ENCODE measurements at regions not wholly inside any gene's neighbourhood (a gene's known extent, or its start where the extent isn't known, plus 50 kb on each side); places are given as distances from the start of the nearest gene placed in this dataset.
"Not testable (repeated sequence)": the region's sequence is repeated elsewhere in the genome, so short reads cannot be mapped to it uniquely, and the experiment has no call there.

DNA sequence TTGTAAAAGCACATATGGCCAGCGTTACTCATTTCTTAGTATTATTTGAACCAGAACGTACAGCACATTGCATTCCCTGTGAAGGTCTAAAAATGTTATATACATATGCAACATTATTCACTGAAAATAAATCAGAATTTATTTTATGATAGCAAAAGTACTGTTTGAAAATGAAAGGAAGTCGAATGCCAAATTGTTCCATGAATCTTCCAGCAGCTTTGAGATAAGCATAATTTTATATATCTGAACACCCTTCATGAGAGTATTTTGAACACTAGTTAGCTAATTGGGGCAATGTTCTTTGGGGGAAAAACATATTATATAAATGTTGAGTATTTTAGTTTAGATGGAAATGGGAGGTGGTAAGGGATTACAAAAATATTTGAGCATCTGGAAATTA, 300.7 kb upstream of the SYT1 start:
- H3K4me1 ChIP-seq (ENCODE audit: low read depth) = no peaks in the 10 kb centered on the region
- H3K9me3 ChIP-seq = no peaks in the 10 kb centered on the region
- intact Hi-C loops (cut with DNase I, micrococcal nuclease) = no loop called here
- TF ChIP-seq CTCF (IDR thresholded peaks at IDR 0.05) = no peak
- DNase-seq (no peak), ATAC-seq (no peak)
- H3K4me3 ChIP-seq = no peak overlapping the region
- no peaks in the 10 kb centered on the region for H3K36me3 ChIP-seq (ENCODE audit: low read depth)

- Histone ChIP-seq H3K4me3 (no peak overlapping the region), H3K4me1 (ENCODE audit: low read depth) (no peaks in the 10 kb centered on the region), H3K36me3 (ENCODE audit: low read depth) (no peaks in the 10 kb centered on the region), H3K9me3 (no peaks in the 10 kb centered on the region)
- DNase-seq = no peak
- no peak for ATAC-seq
- no peak for TF ChIP-seq CTCF (IDR thresholded peaks at IDR 0.05)
- intact Hi-C loops (cut with DNase I, micrococcal nuclease) = no loop called here
These were observed 298.1 kb upstream of the SYT1 start for GRCh38 chr12:78566456-78566855.

- DNase-seq (no peak), ATAC-seq (no peak)
- Histone ChIP-seq H3K4me3 (no peak overlapping the region), H3K4me1 (ENCODE audit: low read depth) (no peaks in the 10 kb centered on the region), H3K9me3 (no peaks in the 10 kb centered on the region), H3K36me3 (ENCODE audit: low read depth) (no peaks in the 10 kb centered on the region)
- intact Hi-C loops (cut with DNase I, micrococcal nuclease) = no loop called here
- no peak for TF ChIP-seq CTCF (IDR thresholded peaks at IDR 0.05)
These were observed 296.1 kb upstream of the SYT1 start for GRCh38 chr12:78568321-78569020.

DNA sequence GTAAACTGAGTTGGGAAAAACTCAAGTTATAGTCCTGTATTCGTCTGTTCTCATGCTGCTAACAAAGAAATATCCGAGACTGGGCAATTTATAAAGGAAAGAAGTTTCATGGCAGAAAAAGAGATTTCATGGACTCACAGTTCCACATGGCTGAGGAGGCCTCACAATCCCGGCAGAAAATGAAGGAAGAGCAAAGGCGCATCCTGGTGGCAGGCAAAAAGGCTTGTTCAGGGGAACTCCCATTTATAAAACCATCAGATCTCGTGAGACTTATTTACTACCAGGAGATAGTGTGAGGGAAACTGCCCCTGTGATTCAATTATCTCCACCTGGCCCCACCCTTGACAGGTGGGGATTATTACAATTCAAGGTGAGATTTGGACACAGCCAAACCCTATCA, 292.6 kb upstream of the SYT1 start:
- ATAC-seq (no peak), DNase-seq (peak in 1 of 3 donors; percentile 9)
- no peak for TF ChIP-seq CTCF (IDR thresholded peaks at IDR 0.05)
- intact Hi-C loops (cut with DNase I, micrococcal nuclease) = no loop called here
- H3K4me3 ChIP-seq = no peak overlapping the region
- peaks cover 8% of the 10 kb centered on the region for H3K9me3 ChIP-seq
- no peaks in the 10 kb centered on the region for H3K36me3 ChIP-seq (ENCODE audit: low read depth)
- H3K4me1 ChIP-seq (ENCODE audit: low read depth) = no peaks in the 10 kb centered on the region

DNA sequence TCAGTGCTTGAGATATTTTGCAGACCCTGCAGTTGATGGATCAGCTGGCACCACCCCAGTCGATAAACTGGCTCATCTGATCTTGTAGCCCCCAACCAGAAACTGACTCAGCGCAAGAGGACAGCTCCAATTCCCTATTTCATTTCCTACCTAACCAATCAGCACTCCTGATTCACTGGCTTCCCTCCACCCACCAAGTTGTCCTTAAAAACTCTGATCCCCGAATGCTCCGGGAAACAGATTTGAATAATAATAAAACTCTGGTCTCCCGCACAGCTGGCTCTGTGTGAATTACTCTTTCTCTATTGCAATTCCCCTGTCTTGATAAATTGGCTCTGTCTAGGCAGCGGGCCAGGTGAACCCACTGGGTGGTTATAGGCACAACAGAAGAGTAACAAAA, 289.4 kb upstream of the SYT1 start:
- H3K9me3 ChIP-seq; H3K4me3 ChIP-seq; DNase-seq; H3K4me1 ChIP-seq (ENCODE audit: low read depth); intact Hi-C loops (cut with DNase I, micrococcal nuclease); ATAC-seq; H3K36me3 ChIP-seq (ENCODE audit: low read depth): not testable (repeated sequence)

- no peak for TF ChIP-seq CTCF (IDR thresholded peaks at IDR 0.05)
- H3K4me1 ChIP-seq (ENCODE audit: low read depth) = no peaks in the 10 kb centered on the region
- ATAC-seq (no peak), DNase-seq (no peak)
- no peak overlapping the region for H3K4me3 ChIP-seq
- peaks cover 12% of the 10 kb centered on the region for H3K9me3 ChIP-seq
- no peaks in the 10 kb centered on the region for H3K36me3 ChIP-seq (ENCODE audit: low read depth)
- intact Hi-C loops (cut with DNase I, micrococcal nuclease) = no loop called here
These were observed 284.7 kb upstream of the SYT1 start for GRCh38 chr12:78579846-78580245.
